Stimulated activated CD4-positive, alpha-beta T cell treated with anti-CD3 and anti-CD28 coated beads, Interleukin-15, amount 100 ng/mL, for 48 hours (primary cell): ENCODE measurements at regions not wholly inside any gene's neighbourhood (a gene's known extent, or its start where the extent isn't known, plus 50 kb on each side); places are given as distances from the start of the nearest gene placed in this dataset.

Source experiments
- DNase-seq, 2 donors: peaks; one replicate each; pipeline ENCODE4 v3.0.0-alpha.2; 2020; ENCODE audit warnings: low read depth in 2 of 2

GRCh38 chr22:48320048-48320682 is 1507.5 kb downstream of the BRD1 start:
- DNase-seq = no peak

DNA sequence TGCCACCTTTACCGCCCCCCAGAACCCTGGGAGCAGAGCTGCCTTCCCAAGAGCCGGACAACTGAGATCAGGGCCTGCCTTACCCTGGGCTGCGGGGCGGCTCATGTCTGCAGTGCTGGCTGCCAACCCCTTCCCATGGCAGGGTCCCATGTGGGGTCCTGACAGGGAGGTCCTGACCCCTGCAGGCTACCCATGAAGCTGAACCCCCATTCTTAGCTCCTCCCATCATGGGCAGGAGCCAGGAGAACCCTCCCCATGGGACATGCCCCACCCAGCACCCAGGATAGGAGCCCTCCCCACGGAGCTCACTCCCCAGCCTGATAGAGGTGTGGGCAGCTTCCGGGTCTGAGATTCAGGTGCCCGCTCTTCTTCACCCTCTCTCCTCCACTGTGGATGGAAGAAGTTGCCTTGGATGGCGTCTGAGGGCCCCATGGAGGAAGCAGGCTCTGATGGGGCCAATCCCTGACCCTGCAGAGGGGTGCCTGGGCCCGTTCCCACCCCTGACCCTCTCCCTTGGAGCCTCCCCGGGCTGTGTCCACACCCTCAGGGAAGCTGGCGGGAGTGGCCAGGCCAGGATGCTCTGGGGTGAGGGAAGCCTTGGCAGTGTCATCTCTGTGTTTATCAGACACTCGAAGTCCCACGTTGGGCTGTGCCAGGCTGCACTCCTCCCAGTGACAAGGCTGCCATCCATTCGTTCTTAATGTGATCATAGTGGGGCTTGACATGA is 1508.2 kb downstream of the BRD1 start:
- DNase-seq = no peak

- no peak for DNase-seq
Observed at GRCh38 chr22:48318575-48319320, 1508.9 kb downstream of the BRD1 start.

DNA sequence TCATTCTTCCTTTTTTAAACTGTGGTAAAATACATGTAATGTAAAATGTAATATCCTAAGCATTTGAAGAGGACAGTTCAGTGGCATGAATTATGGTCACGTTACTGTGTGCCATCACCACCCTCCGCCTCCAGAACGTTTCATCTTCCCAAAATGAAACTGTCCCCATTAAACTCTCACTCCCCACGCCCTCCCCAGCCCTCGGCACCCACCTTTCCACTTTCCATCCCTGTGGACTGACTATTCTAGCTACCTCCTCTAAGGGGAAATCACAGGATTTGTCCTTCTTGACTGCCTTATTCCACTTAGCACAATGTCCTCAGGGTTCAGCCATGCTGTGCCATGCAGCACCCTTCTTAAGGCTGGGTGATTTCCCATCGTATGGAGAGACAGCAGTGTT is 1509.5 kb downstream of the BRD1 start:
- DNase-seq = no peak

GRCh38 chr22:48316257-48317250 is 1511.1 kb downstream of the BRD1 start:
- no peak for DNase-seq

DNA sequence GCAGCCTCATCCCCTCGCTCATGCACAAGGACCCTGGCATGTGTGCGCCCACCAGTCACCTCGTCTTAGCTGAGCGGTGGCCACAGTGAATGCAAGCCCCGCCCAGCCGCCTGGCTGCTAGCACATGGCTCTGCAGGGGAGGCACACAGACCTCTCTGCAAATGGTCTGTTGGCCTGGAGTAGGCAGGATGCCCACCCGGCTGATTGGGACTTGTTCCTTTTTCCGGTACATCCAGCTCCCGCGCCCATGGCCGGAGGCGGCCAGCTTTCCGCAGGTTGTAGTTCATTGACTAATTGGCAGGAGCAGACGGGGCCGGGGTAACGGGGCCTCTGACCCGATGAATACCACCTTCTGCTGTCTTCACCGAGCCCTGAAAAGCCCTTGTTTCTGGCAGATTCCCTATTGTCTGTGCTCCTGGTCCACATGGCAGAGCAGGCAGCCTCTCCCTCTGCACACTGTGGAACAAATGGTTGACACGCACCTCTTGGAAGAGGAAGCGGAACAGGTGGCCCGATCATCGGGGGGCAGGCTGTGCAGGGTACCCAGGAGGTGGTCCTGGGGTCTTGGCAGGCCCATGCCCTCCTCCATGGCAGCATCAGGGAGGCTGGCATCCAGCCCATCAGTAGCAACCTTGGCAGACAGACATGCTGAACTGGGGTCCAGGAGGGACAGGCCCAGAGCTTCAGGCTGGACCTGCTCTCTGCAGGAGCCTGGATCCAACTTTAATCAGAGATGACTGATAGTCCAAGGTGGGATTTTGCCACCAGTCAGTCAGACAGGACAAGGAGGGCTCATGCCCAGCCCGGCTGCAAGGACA is 1512.0 kb downstream of the BRD1 start:
- DNase-seq = no peak

- no peak for DNase-seq
Observed at GRCh38 chr22:48314073-48314472, 1513.6 kb downstream of the BRD1 start.

GRCh38 chr22:48313175-48313830 is 1514.4 kb downstream of the BRD1 start:
- DNase-seq = no peak

DNA sequence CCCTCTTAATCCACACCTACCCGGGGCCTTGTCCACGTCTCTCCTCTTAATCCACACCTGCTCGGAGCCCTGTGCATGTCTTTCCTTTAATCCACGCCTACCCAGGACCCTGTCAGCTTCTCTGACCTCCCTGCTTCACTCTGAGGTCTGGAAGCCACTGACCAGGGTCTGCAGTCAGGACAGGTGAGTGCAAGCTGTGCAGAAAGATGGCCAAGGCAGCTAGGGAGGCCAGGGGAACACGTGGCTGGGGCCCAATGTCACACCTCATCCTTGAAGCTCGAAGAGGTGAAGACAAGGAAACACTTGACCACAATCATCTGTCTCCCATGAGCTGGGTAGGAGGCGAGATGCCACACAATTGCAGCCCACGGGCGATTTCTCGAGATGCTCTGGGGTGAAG is 1516.9 kb downstream of the BRD1 start:
- no peak for DNase-seq

DNA sequence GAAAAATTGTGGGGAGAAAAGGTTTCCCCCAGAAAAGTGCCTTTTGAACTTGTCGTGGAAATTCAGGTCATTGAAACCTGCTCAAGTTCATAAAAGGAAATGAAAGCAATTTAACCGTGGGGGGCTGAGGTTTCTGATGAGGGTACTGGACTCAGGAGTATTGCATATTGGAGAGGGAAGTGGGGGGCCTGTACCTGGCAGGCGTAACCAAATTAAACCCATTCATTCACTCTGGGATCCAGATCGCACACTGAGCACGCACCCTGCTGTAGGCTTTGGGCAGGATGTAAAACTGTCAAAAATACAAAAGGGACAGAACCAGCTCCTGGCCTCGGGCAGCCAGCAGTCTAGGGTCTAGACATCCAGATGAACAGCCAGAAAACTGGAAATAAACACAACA is 1517.4 kb downstream of the BRD1 start:
- no peak for DNase-seq

- no peak for DNase-seq
Observed at GRCh38 chr22:48309836-48310235, 1517.8 kb downstream of the BRD1 start.

GRCh38 chr22:48309115-48309705 is 1518.5 kb downstream of the BRD1 start:
- no peak for DNase-seq

GRCh38 chr22:48307931-48308330 is 1519.7 kb downstream of the BRD1 start:
- DNase-seq = no peak

DNA sequence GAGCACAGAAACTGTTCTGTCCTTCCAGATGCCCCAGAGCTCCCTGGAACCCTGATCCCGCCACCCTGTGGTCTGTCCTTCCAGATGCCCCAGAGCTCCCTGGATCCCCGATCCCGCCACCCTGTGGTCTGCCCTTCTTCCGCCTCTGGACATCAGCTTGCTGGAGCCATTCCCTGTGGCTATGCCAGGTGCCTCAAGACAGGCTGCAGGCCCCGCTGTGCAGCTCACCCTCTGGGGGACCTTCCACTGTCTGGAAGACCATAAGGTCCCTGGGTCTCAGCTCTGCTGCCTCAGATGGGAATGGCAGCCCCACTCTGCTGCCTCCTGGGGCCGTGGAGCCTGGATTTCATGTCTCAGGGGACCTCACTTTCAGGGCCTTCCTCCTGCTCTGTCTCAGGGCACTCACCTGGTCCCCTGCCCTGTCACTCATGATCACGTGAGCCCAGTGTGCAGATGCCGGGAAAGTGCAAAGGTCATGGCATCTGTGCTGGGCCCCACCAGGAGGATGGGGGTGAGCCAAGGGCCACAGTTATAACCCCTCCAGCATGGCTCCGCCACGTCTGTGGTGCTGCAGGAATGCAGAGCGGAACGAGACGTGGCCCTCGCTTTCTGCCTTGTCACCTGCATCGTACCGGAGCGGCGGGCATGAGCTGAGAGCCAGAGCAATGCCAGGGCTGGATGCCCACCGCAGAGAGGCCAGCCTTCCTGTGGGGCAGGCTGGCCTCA is 1520.7 kb downstream of the BRD1 start:
- no peak for DNase-seq

DNA sequence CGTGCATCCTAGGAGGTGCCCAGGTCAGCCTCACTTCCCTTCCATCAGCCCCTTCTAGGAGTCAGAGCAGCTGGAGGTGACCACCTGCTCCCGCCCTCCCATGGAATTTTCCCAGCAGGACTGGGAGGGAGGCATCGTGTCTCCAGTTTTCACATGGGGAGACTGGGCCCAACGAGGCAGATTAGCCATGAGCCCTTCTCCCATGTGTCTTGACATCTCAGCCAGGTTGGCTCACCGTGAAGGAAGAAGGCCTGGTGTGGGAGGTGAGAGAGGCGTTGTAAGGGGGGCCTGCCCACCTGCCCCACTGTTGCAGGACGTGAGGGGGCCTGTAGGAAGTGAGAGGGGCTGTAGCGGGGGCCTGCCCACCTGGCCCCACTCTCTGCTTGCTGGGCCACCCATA is 1521.4 kb downstream of the BRD1 start:
- DNase-seq = no peak

- no peak for DNase-seq
Observed at GRCh38 chr22:48305726-48306235, 1521.9 kb downstream of the BRD1 start.

- DNase-seq = no peak
Observed at GRCh38 chr22:48303369-48303725, 1524.3 kb downstream of the BRD1 start.

DNA sequence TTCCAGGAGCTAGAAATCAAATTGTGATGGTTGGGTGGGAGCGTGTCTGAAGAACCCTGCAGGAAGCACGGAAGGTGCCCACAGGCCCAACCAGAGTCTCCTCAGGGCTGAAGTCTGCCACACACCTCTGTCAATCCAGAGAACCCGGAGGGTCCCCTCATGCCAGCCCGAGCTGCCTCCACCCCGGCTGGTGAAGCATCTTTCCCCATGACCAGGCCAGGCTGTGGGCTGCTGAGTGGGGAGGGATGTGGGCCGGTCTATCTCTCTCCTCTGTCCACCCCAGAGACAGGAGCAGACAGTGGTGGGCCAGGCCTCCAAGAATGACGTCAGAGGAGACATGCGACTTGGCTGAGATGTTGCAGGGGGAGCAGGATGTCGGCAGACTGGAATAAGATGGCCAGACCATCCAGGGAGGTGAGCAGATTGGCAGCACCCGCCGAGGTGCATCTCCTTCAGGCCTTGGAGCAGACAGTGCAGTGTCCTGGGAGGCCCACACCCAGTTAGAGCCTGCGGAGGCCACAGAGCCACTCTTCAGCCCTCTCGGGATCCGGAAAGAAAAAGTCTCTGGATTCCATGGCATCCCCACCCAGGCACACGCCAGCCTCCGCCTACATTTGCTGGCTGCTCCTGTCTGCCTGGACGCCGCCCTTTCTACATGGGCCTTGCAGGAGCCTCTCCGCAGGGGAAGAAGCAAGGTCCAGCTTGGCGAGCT is 1524.9 kb downstream of the BRD1 start:
- no peak for DNase-seq
